NCI-H2029 (cell line): ENCODE measurements at regions not wholly inside any gene's neighbourhood (a gene's known extent, or its start where the extent isn't known, plus 50 kb on each side); places are given as distances from the start of the nearest gene placed in this dataset.

Experiments used
- DNase-seq: peaks from one replicate; lab custom pipeline; 2025; lab: John Stamatoyannopoulos, UW

DNA sequence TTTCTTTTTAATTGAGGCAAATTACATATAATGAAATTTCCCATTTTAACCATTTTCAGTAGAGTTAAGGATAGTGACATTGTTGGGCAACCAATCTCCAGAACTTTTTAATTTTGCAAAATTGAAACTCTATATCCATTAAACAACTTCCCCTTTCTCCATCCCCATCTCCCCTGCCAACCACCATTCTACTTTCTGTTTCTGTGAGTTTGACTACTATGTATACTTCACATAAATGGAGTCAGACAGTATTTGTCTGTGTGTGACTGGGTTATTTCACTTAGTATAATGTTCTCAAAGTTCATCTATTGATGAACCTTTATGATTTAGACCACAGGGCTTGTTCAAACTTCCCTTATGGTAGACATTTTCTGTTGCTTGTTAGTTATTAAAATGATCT lies 364.5 kb upstream of the MAD2L1 start:
- no peak for DNase-seq

GRCh38 chr4:120418146-120418545 lies 351.5 kb upstream of the MAD2L1 start:
- DNase-seq, result no peak

DNA sequence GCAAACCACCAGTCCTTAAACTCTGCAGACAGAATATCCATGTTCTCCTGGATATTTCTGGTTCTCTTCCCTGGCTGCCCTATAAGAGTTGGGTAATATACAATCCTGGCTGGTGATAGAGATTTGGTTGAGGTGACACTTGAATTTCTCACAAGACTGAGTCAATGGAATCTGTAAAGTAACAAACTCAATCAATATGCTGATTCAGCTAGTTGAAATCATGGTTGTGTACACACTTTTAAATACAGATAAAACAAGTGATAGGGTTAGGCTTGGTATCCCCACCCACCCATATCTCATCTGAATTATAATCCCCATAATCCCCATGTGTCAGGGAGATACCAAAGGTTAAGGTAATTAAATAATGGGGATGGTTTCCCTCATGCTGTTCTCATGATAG lies 349.2 kb upstream of the MAD2L1 start:
- DNase-seq, result no peak

DNA sequence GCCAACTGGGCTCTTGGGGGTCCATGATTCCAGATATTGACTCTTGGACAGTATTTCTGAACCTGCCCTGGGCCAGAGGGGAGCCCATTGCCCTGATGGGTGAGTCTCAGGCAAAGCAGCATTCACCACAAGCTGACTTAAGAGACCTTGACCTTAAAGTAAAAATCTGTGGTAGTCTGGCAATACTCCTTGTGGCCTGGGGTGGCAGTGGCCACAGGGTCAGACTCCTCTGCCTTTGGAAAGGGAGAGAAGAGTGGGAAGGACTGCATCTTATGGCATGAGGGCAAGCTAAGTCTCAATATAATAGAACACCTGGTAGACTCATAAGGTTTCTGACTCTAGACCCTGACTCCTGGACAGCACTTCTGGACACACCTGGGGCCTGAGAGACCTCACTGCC lies 340.3 kb upstream of the MAD2L1 start:
- no peak for DNase-seq

DNA sequence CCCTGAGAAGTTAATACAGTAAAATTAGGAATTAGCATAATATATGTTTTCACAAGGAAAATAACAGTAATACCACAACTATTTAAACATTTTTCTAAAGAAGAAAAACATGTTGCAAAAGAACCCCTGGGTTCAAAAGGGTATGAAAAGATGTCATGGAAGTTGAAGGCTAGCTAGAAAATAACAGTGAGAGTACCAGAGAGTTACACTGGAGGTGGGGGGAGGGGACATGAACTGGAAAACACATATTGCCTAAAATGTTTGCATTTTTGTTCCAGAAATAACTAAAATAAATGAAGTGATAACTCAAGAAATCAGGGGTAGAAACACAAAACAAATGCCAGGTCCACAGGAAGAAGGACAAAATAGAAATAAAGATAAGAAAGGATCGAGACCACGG lies 336.6 kb upstream of the MAD2L1 start:
- DNase-seq, result no peak

- no peak for DNase-seq
These were observed 333.8 kb upstream of the MAD2L1 start for GRCh38 chr4:120400441-120400840.

DNA sequence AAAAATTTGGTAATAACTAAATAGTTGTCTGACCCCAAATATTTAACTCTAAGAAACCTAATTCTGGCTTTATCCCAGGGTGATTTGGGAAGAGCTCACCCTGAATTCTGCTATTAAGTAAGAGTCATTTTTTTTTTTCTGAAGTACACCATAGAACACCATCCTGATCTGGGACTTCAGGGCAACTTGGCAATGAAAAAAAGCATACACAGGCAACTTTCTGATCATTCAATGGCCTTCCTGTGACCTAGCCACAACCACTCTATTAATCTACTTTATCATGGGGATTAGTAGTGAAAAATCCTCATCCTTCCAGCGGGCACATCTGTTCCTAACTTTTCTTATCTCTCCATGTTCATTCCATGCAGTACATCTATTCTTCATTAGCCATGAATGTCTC lies 333.2 kb upstream of the MAD2L1 start:
- DNase-seq, result no peak

DNA sequence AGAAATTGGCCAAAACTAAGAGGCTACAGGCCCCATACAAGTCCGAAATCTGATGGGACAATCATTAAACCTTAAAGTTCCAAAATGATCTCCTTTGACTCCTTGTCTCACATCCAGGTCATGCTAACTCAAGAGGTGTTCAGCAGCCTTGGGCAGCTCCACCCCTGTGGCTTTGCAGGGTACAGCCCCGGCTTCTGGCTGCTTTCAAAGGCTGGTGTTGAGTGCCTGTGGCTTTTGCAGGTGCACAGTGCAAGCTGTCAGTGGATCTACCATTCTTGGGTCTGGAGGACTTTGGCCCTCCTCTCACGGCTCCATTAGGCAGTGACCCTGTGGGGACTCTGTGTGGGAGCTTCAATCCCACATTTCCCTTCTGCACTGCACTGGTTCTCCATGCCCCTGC lies 329.1 kb upstream of the MAD2L1 start:
- DNase-seq, result no peak

DNA sequence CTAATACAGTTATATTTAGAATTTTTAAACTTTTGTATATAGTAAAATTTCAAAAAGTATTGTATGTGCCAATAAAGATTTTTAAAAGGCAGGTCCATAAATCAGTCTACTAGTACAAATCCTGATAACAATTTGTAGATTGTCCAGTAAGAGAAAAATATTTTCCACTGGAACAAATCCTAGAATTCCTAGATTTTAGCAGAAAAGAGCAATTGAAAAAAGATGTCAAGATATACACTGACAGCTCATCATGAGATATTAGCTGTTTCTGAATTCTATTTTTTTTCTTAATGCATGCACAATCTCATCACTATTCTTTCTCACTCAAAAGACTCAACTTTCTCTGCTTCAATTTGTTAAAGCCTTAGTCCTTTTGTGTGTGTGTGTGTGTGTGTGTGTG lies 289.2 kb upstream of the MAD2L1 start:
- DNase-seq, result no peak

DNA sequence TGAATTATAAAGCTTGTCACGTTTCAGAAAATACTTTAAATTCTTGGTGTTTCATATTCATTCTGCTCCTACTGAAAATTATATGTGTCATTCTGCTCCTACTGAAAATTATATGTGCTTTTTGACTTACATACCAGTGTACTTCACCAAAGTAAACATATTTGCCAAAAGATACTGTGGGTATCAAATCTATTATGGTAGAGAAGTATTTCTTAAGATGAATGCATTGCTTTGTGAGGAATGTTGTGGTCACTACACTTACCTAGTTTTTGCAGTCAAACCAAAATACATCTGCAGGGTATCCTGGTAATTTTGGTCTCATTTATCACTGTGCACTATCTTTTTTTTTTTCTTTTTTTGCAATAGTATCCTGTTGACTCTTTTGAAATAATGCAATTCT lies 287.7 kb upstream of the MAD2L1 start:
- no peak for DNase-seq

DNA sequence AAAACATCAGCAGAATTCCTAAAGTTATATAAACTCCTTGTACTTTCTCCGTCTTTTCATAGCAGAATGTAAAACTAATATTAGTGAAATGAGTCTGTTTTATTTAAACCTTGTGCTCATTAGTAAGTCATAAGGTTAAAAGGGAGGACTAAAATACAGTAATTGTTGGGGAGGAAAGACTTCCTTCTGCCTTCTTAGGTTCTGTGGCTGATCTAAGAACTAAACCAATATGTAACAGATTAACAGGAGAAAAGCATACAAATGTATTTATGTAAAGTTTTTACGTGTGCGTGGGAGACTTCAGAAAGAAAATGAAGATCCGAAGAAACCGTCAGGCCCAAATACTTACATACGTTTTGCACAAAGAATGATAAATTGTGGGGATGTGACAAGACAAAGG lies 286.6 kb upstream of the MAD2L1 start:
- no peak for DNase-seq

DNA sequence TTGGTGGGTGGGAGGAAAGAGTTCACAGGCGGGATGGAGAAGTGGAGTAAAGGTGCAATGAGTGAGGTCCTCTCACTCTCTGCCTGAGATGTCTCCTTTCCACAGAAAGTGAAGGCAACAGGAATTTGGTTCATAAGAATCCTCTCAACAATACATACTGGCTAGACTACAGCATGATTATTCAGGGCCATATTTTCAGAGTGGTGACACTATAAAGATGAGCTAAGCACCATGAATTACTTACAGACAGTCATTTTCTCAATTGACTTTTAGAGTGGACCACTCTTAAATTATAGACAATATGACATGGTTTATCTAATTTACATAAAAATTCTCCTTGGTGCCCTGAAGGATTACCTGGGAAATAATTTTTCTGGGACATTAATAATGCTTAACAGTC lies 286.1 kb upstream of the MAD2L1 start:
- DNase-seq, result no peak

DNA sequence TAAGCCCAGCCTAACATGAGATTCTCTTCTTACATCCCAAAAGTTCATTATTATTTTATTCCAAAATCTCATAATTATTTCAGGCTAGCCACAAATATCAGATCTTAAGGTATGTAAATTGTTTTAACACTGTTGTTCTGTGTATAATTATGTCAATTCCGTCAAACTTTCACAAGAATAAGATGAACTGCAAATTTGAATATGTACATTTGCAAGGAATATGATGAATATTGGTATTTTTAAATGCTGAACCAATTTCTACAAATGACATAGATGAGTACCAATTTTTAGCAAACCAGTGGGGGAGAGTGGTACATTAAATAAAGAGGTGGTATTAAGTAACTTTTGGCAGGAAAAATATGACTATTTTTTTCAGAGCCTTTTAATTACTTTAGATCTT lies 282.3 kb upstream of the MAD2L1 start:
- DNase-seq, result no peak

- DNase-seq, result no peak
These were observed 281.9 kb upstream of the MAD2L1 start for GRCh38 chr4:120348521-120348920.

DNA sequence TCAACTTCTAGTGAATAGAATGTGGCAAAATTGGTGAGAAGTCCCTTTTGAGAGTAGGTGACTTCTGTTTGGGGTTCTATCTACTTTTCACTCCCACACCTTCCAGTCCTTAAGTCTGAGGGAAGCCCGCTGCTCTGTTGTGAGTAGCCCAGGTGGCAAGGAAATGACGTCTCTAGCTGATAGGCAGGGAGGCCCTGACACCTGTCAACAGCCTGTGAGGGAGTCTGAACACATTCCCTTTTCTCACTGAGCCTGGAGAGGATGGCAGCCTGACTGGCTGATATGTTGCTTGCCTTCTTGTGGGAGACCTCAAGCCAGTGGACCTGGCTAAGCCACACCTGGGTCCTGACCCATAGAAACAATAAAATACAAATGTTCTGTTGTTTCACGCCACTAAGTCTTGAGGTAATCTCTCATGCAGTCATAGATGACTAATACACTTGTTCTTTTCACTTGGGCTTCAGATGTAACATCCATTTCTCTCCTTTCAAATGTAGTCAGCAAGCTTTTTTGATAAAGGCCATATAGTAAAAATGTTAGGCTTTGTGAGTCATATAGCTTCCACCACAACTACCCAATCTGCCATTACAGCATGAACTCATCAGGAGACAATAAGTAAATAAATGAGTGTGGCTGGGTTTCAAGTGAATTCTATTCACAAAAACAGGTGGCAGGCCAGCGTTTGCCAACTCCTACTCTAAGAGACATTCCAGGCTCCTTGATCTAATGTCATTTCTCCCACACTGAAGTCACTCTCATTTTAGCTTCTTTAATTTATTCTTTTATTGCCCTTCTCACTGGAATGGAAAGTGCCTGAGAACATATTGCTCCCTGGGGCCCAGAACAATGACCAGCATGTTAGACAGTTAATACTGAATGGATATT lies 265.1 kb upstream of the MAD2L1 start:
- no peak for DNase-seq

GRCh38 chr4:120329386-120329785 lies 262.7 kb upstream of the MAD2L1 start:
- DNase-seq, result no peak

DNA sequence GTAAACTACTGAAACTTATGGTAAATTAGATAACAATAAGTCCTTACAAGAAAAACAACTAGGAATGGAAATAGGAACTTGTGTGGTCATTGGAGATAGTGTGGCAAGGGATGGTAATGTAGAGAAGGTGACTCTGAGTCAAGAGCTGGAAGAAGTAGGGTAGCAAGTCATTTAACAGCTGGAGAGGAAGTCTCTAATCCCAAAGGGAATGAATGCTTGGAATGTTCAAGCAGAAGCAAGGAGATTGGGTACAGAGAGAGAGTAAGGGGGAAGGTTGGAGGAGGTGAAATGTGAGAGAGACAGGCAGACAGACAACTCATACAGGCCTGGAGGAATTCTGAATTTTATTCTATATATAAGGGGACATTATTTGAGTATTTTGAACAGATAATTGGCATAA lies 260.6 kb upstream of the MAD2L1 start:
- no peak for DNase-seq

GRCh38 chr4:120319046-120319767 lies 252.6 kb upstream of the MAD2L1 start:
- DNase-seq, result no peak

DNA sequence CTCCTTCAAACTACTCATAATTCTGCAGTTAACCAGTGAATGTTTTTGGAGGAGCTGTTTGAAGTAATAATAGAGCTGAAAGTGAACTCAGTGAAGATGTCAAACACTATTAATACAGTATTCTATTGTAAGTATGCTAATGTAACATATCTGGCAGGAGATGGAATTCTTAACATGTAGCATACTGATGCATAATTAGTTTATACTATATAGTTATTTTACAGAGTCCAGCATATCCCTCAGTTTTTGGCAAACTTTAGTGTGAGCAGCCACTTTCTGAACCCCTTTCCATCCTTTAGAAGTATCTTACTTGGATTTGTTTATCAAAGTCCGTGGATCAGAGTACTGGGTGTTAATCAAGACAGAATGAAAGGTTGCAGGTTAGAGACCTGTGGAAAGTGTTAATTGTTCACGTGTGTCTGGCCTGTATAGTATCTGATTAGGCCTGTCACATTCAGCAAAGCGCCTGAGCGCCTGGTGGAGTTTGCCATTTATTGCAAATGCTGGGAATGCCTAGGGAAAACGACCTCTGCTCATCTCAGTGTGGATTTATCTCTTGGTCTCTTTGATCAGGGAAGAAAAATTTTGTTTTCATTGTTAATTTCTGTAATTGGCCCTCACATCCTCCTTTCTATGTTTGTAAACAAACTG lies 251.7 kb upstream of the MAD2L1 start:
- DNase-seq, result no peak

DNA sequence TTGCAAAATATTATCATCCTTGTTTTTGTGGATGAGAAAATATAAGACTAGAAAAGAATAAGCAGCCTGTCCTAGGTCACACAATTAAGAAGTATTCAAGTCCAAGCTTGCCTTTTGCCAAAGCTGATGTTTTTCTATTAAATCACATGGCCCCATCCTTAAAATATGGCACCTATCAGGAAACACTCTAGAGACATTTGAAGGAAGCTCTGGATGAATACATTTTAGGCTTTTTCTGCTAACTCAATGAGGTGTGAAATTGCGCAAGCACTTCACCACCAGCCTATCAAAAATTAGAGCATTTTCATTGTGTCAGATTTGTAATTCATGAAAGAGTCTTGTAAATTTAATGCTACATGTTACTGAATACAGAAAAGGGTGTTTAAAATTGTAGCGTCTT lies 251.1 kb upstream of the MAD2L1 start:
- no peak for DNase-seq

DNA sequence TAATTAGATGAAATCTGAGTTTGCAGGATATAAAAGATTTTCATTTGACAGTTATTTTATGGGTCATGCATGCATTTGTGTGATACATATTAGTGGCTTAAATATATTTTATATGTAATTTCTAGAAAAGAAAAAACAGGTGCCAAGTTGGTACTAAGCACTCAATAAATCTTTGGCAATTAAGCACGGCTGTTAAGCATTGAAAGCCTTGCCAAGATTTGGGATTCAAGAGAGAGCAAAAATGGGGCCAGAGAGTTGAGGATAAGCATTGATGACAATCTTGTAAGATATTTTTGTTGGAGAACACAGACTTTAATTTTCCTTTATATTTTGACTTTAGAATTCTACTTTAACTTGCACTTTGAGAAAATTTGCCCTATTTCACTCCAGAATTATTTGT lies 249.8 kb upstream of the MAD2L1 start:
- DNase-seq, result no peak

- no peak for DNase-seq
These were observed 248.3 kb upstream of the MAD2L1 start for GRCh38 chr4:120314969-120315368.

GRCh38 chr4:120304801-120305200 lies 238.2 kb upstream of the MAD2L1 start:
- no peak for DNase-seq
